ENCODE measurements at regions not wholly inside any gene's neighbourhood (a gene's known extent, or its start where the extent isn't known, plus 50 kb on each side); places are given as distances from the start of the nearest gene placed in this dataset.
"Not testable (repeated sequence)": the region's sequence is repeated elsewhere in the genome, so short reads cannot be mapped to it uniquely, and the experiment has no call there.

- peak; percentile 10 for DNase-seq (ENCODE audit: low read depth)
Observed at GRCh38 chr3:101995371-101996046, 146.2 kb downstream of the NFKBIZ start.

- no peak for DNase-seq (ENCODE audit: low read depth)
Observed at GRCh38 chr3:101996832-101997231, 147.5 kb downstream of the NFKBIZ start.

- no peak for DNase-seq (ENCODE audit: low read depth)
Observed at GRCh38 chr3:101998256-101998926, 149.1 kb downstream of the NFKBIZ start.

- no peak for DNase-seq (ENCODE audit: low read depth)
Observed at GRCh38 chr3:101999177-101999779, 150.0 kb downstream of the NFKBIZ start.

- no peak for DNase-seq (ENCODE audit: low read depth)
Observed at GRCh38 chr3:102000620-102001209, 151.4 kb downstream of the NFKBIZ start.

- no peak for DNase-seq (ENCODE audit: low read depth)
Observed at GRCh38 chr3:102002056-102002455, 152.7 kb downstream of the NFKBIZ start.

GRCh38 chr3:102004561-102004960, 155.2 kb downstream of the NFKBIZ start:
- no peak for DNase-seq (ENCODE audit: low read depth)

GRCh38 chr3:102005551-102005950, 156.2 kb downstream of the NFKBIZ start:
- DNase-seq (ENCODE audit: low read depth), result no peak

GRCh38 chr3:102006812-102007485, 157.6 kb downstream of the NFKBIZ start:
- peak; percentile 90 for DNase-seq (ENCODE audit: low read depth)

GRCh38 chr3:102008436-102008835, 159.1 kb downstream of the NFKBIZ start:
- not testable (repeated sequence) for DNase-seq (ENCODE audit: low read depth)

GRCh38 chr3:102016417-102016816, 167.1 kb downstream of the NFKBIZ start:
- DNase-seq (ENCODE audit: low read depth), result no peak

- DNase-seq (ENCODE audit: low read depth), result no peak
Observed at GRCh38 chr3:102017784-102018183, 168.5 kb downstream of the NFKBIZ start.

- no peak for DNase-seq (ENCODE audit: low read depth)
Observed at GRCh38 chr3:102018551-102018950, 169.2 kb downstream of the NFKBIZ start.

GRCh38 chr3:102020735-102021134, 171.4 kb downstream of the NFKBIZ start:
- DNase-seq (ENCODE audit: low read depth), result no peak

- DNase-seq (ENCODE audit: low read depth), result no peak
Observed at GRCh38 chr3:102024270-102024904, 175.1 kb downstream of the NFKBIZ start.

GRCh38 chr3:102025606-102026270, 176.4 kb downstream of the NFKBIZ start:
- DNase-seq (ENCODE audit: low read depth), result no peak

GRCh38 chr3:102026656-102027055, 177.3 kb downstream of the NFKBIZ start:
- no peak for DNase-seq (ENCODE audit: low read depth)

- DNase-seq (ENCODE audit: low read depth), result no peak
Observed at GRCh38 chr3:102030661-102031060, 181.3 kb downstream of the NFKBIZ start.

GRCh38 chr3:102031834-102032233, 182.5 kb downstream of the NFKBIZ start:
- no peak for DNase-seq (ENCODE audit: low read depth)

Measured in myocyte (in vitro differentiated cells).